Right lobe of liver (tissue), 6 donors: ENCODE measurements at regions not wholly inside any gene's neighbourhood (a gene's known extent, or its start where the extent isn't known, plus 50 kb on each side); places are given as distances from the start of the nearest gene placed in this dataset.
"Not testable (repeated sequence)": the region's sequence is repeated elsewhere in the genome, so short reads cannot be mapped to it uniquely, and the experiment has no call there.

Source experiments
- ATAC-seq, 4 donors: fragments of 200-7000 bp; cut with Tn5 transposase; one replicate each; pipeline ENCODE4 v1.9.1; 2020; ENCODE audit warnings: mild to moderate bottlenecking in 4 of 4, moderate library complexity in 4 of 4
- DNase-seq, 3 donors: peaks; one replicate each; pipeline ENCODE4 v3.0.0-alpha.2; 2020
- H3K27ac ChIP-seq, 3 donors: fragments of 200-600 bp; one replicate each; pipeline ENCODE4 v1.8.0; 2022
- H3K27me3 ChIP-seq, 2 donors: fragments of 200-600 bp; one replicate each; pipeline ENCODE4 v1.8.0; 2022
- H3K36me3 ChIP-seq, 4 donors: fragments of 200-600 bp; sonication (generic) in 1 of 4; one replicate each; pipeline versions ENCODE4 v1.5.1 to v1.8.0; 2017 to 2022; ENCODE audit warnings: control low read depth in 1 of 4
- H3K4me1 ChIP-seq, 4 donors: fragments of 200-600 bp; sonication (generic) in 1 of 4; one replicate each; pipeline versions ENCODE4 v1.5.1 to v1.8.0; 2017 to 2022; ENCODE audit warnings: control low read depth in 1 of 4
- H3K4me3 ChIP-seq, 3 donors: fragments of 200-600 bp; one replicate each; pipeline ENCODE4 v1.8.0; 2022
- H3K9me3 ChIP-seq, 4 donors: fragments of 200-600 bp; sonication (generic) in 1 of 4; one replicate each; pipeline versions ENCODE4 v1.5.1 to v1.8.0; 2017 to 2022; ENCODE audit warnings: control low read depth in 1 of 4
- CTCF ChIP-seq, 4 donors: fragments of 200-600 bp in 3 of 4; fragments of 450-650 bp in 1 of 4; IDR thresholded peaks; one replicate each; pipeline versions ENCODE4 v1.5.1 to v1.8.0; 2016 to 2022; ENCODE audit warnings: antibody characterized with exemption in 4 of 4, mild to moderate bottlenecking in 2 of 4
- POLR2A ChIP-seq: fragments of 450-650 bp; IDR thresholded peaks from one replicate; pipeline ENCODE4 v1.6.1; 2017; ENCODE audit warnings: antibody characterized with exemption, mild to moderate bottlenecking
- WGBS: methylation state at CpG from one replicate; pipeline ENCODE4 v1.1.6; 2018; ENCODE audit warnings: low coverage, low lambda C conversion rate; ENCODE audit not compliant: insufficient coverage; ENCODE audit errors: missing lambda C conversion rate; 5-methylcytosine and 5-hydroxymethylcytosine counted together
- intact Hi-C, 2 donors: fragments of 100-400 bp; cut with DNase I; formaldehyde crosslinking; loops; one replicate each; pipeline versions ENCODE4 v1.11.2 to v1.14.1; 2022
- donor health status: DM: no; HTN: yes; CAD: no.
- donor health status: DM: no; HTN: no; CAD: no.
- donor health status: DM: no; HTN: no; CAD: no.
- donor health status: DM: no; HTN: yes; CAD: no.
- donor health status: DM: no; HTN: yes; CAD: no.

DNA sequence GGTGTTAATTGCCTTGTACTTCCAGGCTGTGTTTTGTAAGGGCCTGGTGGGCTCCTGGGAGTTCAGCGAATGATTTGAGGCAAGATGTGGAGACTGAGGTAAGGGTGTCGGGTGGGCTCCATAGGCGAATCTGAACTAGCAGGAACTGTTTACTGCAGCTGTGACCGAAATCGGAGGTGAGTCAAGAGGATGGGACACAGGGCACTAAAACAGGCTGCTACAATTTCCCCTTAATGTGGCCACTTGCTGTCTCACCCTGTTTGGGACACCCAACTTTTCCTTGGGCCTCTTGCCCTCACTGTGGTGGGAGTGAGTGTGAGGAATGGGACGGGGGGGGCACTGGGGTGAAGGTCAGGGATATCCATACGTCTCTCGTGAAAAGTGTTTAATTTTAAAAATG lies 53.9 kb upstream of the MCUR1 start:
- no peaks in the 10 kb centered on the region for H3K9me3 ChIP-seq
- TF ChIP-seq CTCF (IDR thresholded peaks at IDR 0.05) (no peak), POLR2A (no peak)
- intact Hi-C loops, result no loop called here
- no peak overlapping the region for H3K4me3 ChIP-seq
- no peak for ATAC-seq
- WGBS, result 72% methylated on average over 8 of the region's 8 CpGs
- no peak overlapping the region for H3K27ac ChIP-seq
- H3K27me3 ChIP-seq, result no peaks in the 10 kb centered on the region
- no peak for DNase-seq
- peaks cover 0 to under 1% (median 0%) of the 10 kb centered on the region in 4 donors for H3K4me1 ChIP-seq
- H3K36me3 ChIP-seq, result no peaks in the 10 kb centered on the region

DNA sequence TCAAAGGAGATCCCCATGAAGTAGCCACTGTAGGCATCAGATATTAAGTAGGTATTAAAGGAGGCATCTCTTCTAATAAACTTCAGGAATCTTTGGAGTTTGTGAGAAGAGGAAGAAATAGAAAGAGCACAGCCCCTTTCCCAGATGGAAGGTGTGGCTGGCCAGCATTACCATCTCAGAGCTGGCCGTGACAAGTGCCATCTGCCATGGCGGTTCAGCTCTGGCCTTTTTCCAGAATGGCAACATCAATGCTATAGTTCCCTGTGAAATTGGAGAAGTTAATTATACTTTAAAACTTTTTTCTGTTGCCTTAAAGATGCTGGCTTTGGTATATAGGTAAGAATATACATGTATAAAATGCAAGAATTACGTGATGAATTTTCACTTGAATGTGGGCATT lies 51.9 kb upstream of the MCUR1 start:
- no peaks in the 10 kb centered on the region for H3K4me1 ChIP-seq
- intact Hi-C loops, result no loop called here
- H3K27me3 ChIP-seq, result no peaks in the 10 kb centered on the region
- TF ChIP-seq CTCF (IDR thresholded peaks at IDR 0.05), result no peak
- no peak for TF ChIP-seq POLR2A
- H3K36me3 ChIP-seq, result no peaks in the 10 kb centered on the region
- H3K9me3 ChIP-seq, result no peaks in the 10 kb centered on the region
- H3K27ac ChIP-seq, result no peak overlapping the region
- no peak overlapping the region for H3K4me3 ChIP-seq
- ATAC-seq (no peak), DNase-seq (no peak)
- 88% methylated on average over 3 of the region's 3 CpGs for WGBS

DNA sequence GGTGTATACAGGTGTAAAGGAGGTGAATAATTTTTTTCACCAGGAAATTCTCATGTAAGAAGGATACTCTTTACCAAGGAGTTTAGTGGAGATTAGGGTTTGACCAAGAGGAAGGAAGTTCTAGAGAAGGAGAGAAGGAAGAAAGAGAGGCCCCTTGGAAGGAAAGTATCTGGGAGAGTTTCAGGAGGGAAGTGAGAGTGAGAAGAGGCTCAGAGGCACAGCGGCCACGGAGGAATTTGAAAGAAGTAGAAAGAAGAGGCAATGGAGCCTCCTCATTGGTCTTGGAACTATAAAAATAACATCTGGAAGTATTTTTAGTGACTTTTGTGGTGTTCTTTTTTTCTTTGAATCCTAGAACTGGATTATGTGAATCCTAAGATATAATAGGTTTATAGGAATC lies 50.8 kb upstream of the MCUR1 start:
- ATAC-seq (no peak), DNase-seq (no peak)
- H3K9me3 ChIP-seq, result no peaks in the 10 kb centered on the region
- peaks cover 0 to 1% (median 0%) of the 10 kb centered on the region in 4 donors for H3K4me1 ChIP-seq
- H3K27ac ChIP-seq, result no peak overlapping the region
- peaks cover 0 to 5% of the 10 kb centered on the region in 2 donors for H3K27me3 ChIP-seq
- H3K36me3 ChIP-seq, result no peaks in the 10 kb centered on the region
- TF ChIP-seq POLR2A (no peak), CTCF (IDR thresholded peaks at IDR 0.05) (no peak)
- intact Hi-C loops, result no loop called here
- no peak overlapping the region for H3K4me3 ChIP-seq
- 59% methylated on average over 2 of the region's 2 CpGs for WGBS

GRCh38 chr6:13864669-13865068 lies 50.3 kb upstream of the MCUR1 start:
- H3K27ac ChIP-seq, DNase-seq, H3K27me3 ChIP-seq, H3K4me3 ChIP-seq, H3K4me1 ChIP-seq, H3K36me3 ChIP-seq, ATAC-seq, H3K9me3 ChIP-seq, intact Hi-C loops: not testable (repeated sequence)
- 35% methylated on average over 2 of the region's 2 CpGs for WGBS
